GM18907 (cell line): ENCODE measurements at regions not wholly inside any gene's neighbourhood (a gene's known extent, or its start where the extent isn't known, plus 50 kb on each side); places are given as distances from the start of the nearest gene placed in this dataset.

ENCODE experiments used
- ATAC-seq: cut with Tn5 transposase; IDR thresholded peaks from one replicate; pipeline ENCODE4 v1.9.1; 2021; ENCODE audit warnings: mild to moderate bottlenecking, moderate library complexity; ENCODE audit not compliant: unreplicated experiment

- ATAC-seq, result no peak
Observed at GRCh38 chr1:208537198-208537597, 293.0 kb upstream of the PLXNA2 start.

DNA sequence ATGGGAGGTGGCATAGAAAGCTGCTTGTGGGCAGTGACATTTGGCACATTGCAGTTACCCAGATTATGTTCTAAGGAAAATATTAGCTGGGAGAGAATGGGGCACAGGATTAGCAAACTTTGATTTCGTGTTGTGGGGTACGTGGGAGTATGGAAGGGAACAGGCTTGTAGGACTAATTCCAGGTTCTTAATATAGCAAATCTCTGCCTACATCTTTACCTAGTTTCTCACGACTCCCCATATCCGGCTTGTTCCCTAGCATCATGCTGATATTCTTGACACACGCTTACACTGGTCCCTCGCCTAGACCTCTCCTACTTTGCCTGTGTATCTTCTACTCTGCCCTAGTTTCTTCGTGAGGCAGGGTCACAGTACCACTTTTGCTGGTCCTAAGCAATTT is 293.9 kb upstream of the PLXNA2 start:
- no peak for ATAC-seq

DNA sequence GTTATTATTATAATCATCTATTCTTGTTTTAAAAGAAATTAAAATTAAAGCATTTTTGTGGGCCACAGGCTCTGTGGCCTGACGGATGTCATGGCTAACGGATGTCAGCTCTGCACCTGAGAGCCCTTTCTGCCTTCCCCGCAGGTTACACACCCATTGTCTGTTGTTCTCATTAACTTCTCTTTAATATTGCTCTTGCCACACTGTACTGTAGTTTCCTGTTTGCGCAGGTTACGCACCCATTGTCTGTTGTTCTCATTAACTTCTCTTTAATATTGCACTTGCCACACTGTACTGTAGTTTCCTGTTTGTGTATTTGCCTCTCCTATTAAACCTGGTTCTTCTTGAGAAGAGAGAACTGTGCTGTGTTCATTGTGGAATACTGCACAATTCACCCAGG is 294.4 kb upstream of the PLXNA2 start:
- ATAC-seq, result no peak

DNA sequence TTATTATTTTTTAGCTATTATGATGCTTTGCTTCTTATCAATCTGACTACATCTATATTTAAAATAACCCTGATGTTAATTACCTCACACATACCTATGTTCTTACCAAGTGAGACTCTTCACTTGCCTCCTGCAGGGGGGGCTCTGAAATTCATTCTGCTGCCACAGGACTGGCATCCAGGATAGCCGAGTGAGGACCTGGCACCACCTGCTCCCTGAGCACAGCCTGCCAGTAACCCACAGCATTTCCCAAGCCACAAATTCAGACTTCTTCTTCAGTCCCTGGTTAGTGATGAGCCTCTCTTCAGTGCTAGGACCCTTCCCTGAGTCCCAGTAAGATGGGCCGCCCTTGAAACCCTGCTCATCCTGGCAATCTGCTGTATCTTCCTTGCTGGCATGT is 296.5 kb upstream of the PLXNA2 start:
- no peak for ATAC-seq

DNA sequence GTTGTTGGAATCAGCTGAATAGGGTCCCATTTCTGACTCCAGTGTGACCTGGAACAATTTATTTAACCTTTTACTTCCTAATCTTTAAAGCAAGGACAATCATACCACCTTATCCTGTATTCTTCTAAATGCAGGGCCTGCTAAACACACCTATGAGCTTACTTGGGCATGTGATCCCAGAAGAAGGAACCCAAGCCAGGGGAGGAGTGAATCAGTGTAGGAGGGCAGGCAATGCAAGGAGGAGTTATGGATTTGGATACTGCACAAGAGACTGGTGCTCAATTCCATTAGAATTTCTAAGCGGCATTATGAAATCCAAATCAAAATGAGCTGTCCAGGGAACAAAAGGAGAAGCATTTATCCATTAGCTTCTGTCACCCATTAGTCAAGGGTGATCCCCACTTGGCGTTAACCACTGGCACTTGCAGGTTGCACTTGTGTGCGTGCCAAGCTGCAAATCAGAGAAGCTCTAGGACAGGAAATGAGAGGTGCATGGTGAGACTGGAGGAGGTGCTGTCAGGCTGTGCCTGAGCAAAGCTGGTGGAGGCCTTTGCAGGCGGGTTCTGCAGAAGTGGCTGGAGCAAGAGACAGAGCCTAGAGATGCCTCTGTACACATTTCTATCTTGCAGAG is 297.2 kb upstream of the PLXNA2 start:
- ATAC-seq, result no peak

DNA sequence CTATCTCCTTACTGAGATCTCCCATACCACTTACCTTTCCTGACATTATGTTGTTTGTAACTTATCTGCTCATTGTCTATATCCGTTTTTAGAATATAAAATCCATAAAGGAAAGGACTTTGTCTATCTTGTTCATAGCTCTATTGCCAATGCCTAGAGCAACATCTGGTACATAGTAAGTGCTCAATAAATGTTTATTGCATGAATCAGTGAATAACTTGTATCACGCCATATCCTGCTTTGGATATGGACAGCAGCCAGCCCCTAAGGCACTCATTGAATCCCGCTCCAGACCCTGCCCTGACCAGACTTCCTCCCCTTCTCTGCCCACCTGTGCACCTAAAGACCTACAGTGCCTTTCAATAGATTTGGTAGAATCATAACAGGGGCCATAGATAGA is 298.1 kb upstream of the PLXNA2 start:
- no peak for ATAC-seq

DNA sequence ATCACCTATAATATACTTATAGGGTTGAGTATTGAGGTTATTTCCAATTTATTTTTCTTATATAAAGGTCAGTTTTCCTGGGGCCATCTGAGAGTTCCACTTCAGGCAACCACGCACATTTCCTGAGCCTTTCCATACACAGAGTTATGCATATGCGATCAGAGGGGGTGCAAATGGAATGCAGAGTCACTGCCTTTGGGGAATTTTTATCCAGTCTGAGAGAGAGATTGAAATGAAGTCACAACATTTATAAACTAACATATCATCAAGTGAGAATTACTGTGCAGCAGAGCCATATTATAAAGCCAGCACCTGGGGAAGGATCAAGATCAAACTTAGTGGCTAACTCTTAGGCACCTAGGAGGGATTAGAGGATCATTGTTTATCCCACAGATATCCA is 299.9 kb upstream of the PLXNA2 start:
- no peak for ATAC-seq

DNA sequence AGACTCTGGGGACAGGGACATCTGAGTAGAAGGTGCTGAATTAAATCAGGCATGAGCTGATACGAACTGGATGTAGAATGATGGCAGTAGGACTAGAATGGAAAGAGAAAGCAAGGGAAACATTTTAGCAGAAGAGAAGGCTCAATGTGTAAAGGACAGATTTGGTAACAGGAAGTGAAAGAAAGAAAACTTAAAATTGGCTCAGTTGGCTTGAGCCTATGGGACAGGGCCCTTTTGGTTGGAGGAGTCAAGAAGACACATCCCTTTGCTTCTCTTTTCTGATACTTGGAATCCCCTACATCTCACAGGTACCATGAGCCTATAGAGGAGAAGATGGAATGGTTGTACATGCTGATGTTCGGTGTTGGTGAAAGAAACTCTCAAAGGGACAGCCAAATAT is 300.6 kb upstream of the PLXNA2 start:
- no peak for ATAC-seq

DNA sequence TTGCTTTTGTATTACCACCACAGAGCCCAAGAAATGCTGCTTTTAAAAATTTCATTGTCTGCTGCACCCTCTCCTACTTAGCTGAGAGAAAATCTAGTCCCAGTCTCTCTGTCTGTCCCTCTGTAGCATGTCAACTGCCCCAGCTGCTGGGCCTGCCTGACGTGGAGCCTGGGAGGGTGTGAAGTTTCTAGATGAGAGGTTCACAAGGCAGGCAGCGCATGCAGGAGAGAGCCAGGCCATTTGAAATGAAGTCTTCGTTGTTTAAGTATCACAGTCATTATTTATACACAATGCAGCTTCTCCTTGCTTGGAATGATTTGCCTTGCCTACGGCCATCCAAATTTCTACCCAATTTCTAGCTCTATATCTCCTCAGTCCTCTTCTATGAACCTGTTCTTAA is 306.8 kb upstream of the PLXNA2 start:
- no peak for ATAC-seq

- no peak for ATAC-seq
Observed at GRCh38 chr1:208551633-208552320, 307.6 kb upstream of the PLXNA2 start.

DNA sequence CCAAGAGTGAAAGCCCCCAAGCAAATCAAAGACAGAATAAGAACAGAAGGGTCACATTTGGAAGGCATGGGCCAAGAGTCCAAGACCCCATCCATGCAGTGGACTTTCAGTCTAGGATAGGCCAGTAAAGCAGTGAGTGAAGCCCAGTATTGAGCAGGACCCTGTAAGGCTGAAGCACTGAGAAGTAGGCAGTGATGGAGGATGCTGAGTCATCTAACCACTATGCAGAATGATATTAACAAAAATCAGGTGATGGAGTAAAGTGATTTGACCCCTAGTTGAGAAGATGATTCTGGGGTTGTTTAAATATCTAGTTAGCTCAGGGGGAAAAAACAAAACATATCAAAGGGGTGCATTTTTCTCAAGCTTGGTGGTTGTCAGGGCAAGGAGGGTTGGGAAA is 308.7 kb upstream of the PLXNA2 start:
- no peak for ATAC-seq

GRCh38 chr1:208556461-208556860 is 312.3 kb upstream of the PLXNA2 start:
- ATAC-seq, result no peak

DNA sequence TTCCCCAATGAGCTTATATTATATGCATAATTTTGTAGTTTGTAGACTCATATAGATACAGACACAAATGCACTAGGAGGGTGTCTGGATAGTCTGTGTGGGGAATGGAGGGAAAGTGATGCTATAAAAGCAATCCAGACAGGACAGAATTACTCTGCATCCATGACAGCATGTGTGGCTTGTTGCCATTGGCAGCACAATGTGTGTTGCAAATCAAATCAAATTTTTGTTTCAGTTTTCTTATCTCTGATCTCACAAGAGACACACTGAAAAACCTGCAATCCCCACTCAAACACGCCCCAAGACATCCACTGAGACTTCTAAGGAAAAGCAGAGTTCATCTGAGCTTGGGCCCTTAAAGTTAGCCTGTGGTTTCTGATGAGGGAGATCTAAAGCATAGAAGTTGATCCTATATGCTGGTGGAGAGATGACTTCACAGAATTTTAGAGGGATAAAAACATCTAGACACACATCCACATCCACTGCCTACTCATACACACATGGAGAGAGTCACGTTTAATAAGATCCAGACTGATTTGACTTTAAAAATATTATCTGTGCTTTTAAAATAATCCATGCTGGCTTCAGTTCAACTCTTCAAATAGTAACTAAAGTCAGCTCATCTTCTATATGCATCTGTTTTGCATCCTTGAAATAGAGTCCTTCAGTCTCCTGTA is 313.0 kb upstream of the PLXNA2 start:
- ATAC-seq, result no peak

GRCh38 chr1:208557723-208558094 is 313.5 kb upstream of the PLXNA2 start:
- no peak for ATAC-seq

GRCh38 chr1:208559597-208560329 is 315.6 kb upstream of the PLXNA2 start:
- no peak for ATAC-seq

- ATAC-seq, result no peak
Observed at GRCh38 chr1:208562151-208562960, 318.2 kb upstream of the PLXNA2 start.

GRCh38 chr1:208564466-208564865 is 320.3 kb upstream of the PLXNA2 start:
- no peak for ATAC-seq

- no peak for ATAC-seq
Observed at GRCh38 chr1:208565756-208566440, 321.7 kb upstream of the PLXNA2 start.

GRCh38 chr1:208569181-208569580 is 325.0 kb upstream of the PLXNA2 start:
- ATAC-seq, result no peak

DNA sequence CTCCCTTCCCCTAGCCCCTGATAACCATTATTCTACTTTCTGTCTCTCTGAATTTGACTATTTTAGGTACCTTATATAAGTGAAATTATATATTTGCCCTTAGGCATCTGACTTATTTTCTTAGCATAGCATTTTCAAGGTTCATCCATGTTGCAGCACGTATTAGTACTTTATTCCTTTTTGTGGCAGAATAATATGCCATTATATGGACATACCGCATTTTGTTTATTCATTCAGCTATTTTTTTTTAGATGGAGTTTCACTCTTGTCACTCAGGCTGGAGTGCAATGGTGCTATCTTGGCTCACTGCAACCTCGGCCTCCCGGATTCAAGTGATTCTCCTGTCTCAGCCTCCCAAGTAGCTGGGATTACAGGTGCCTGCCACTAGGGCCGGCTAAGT is 326.2 kb upstream of the PLXNA2 start:
- no peak for ATAC-seq
